G401.6 (cell line): ENCODE measurements at regions not wholly inside any gene's neighbourhood (a gene's known extent, or its start where the extent isn't known, plus 50 kb on each side); places are given as distances from the start of the nearest gene placed in this dataset.
"Not testable (repeated sequence)": the region's sequence is repeated elsewhere in the genome, so short reads cannot be mapped to it uniquely, and the experiment has no call there.

Experiments
- FAIRE-seq: peaks from 2 replicates; lab custom pipeline; 2012; peaks lifted over from hg19 to GRCh38; lab: Jason Lieb, UNC

- no peak for FAIRE-seq
Measured at GRCh38 chr6:50337532-50338122, 287.9 kb upstream of the DEFB112 start.

- FAIRE-seq, result no peak
Measured at GRCh38 chr6:50353603-50354002, 303.9 kb upstream of the DEFB112 start.

GRCh38 chr6:50358113-50358512, 308.4 kb upstream of the DEFB112 start:
- no peak for FAIRE-seq

- no peak for FAIRE-seq
Measured at GRCh38 chr6:50361641-50362331, 312.1 kb upstream of the DEFB112 start.

GRCh38 chr6:50362706-50363105, 313.0 kb upstream of the DEFB112 start:
- FAIRE-seq, result no peak

- no peak for FAIRE-seq
Measured at GRCh38 chr6:50369996-50370395, 320.3 kb upstream of the DEFB112 start.

GRCh38 chr6:50380406-50381098, 330.8 kb upstream of the DEFB112 start:
- FAIRE-seq, result no peak

GRCh38 chr6:50381099-50381415, 331.3 kb upstream of the DEFB112 start:
- no peak for FAIRE-seq

- no peak for FAIRE-seq
Measured at GRCh38 chr6:50390416-50390815, 322.9 kb upstream of the TFAP2D start.

- not testable (repeated sequence) for FAIRE-seq
Measured at GRCh38 chr6:50394139-50394538, 319.2 kb upstream of the TFAP2D start.

GRCh38 chr6:50404643-50405042, 308.7 kb upstream of the TFAP2D start:
- FAIRE-seq, result no peak

GRCh38 chr6:50410579-50410978, 302.7 kb upstream of the TFAP2D start:
- no peak for FAIRE-seq

GRCh38 chr6:50421041-50421440, 292.3 kb upstream of the TFAP2D start:
- not testable (repeated sequence) for FAIRE-seq

- no peak for FAIRE-seq
Measured at GRCh38 chr6:50427267-50427666, 286.1 kb upstream of the TFAP2D start.

GRCh38 chr6:50437901-50438300, 275.4 kb upstream of the TFAP2D start:
- FAIRE-seq, result no peak

- no peak for FAIRE-seq
Measured at GRCh38 chr6:50442531-50443040, 270.7 kb upstream of the TFAP2D start.

GRCh38 chr6:50443144-50443543, 270.2 kb upstream of the TFAP2D start:
- no peak for FAIRE-seq

- FAIRE-seq, result no peak
Measured at GRCh38 chr6:50449128-50449527, 264.2 kb upstream of the TFAP2D start.

- FAIRE-seq, result no peak
Measured at GRCh38 chr6:50451826-50452400, 261.4 kb upstream of the TFAP2D start.

GRCh38 chr6:50455029-50455428, 258.3 kb upstream of the TFAP2D start:
- no peak for FAIRE-seq

GRCh38 chr6:50457351-50457750, 256.0 kb upstream of the TFAP2D start:
- FAIRE-seq, result no peak

GRCh38 chr6:50461696-50462095, 251.6 kb upstream of the TFAP2D start:
- FAIRE-seq, result no peak

GRCh38 chr6:50463931-50464330, 249.4 kb upstream of the TFAP2D start:
- FAIRE-seq, result no peak
